ENCODE measurements at regions not wholly inside any gene's neighbourhood (a gene's known extent, or its start where the extent isn't known, plus 50 kb on each side); places are given as distances from the start of the nearest gene placed in this dataset.
"Not testable (repeated sequence)": the region's sequence is repeated elsewhere in the genome, so short reads cannot be mapped to it uniquely, and the experiment has no call there.

DNA sequence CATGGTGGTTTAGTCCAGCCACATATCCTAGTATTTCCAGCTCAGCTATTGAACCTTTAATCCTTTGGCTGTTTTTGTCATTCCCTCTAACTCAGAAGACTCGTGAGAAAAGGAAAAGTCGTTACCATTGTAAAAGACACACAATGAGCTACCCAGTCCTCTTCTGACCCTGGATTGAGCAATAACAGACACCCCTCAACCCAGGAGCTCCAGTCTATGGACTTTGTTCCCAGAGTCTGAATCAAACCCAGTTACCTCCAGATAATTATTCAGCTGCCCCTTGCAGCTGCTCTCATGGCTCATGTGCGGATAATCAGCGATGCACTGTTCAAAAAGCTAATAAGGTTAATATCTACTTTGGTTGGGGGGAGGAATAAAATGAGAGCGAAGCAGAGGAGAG is 402.4 kb downstream of the BTG1 start:
- intact Hi-C loops (cut with DNase I; ENCODE audit: low total_unique reads) = no loop called here
- no peaks in the 10 kb centered on the region for H3K36me3 ChIP-seq
- in situ Hi-C loops (cut with MboI; ENCODE audit: low pct_ligation_motif_present in 1 of 4, low pct_unique_long_range_greater_than_20kb in 1 of 4, low sequenced_read_pairs in 3 of 4) = no loop called here
- H3K9me3 ChIP-seq = no peaks in the 10 kb centered on the region
- DNase-seq = no peak
- no peaks in the 10 kb centered on the region for H3K27me3 ChIP-seq
- no peaks in the 10 kb centered on the region for H3K4me1 ChIP-seq
- no peak overlapping the region for H3K4me3 ChIP-seq
- TF ChIP-seq, protein P1, sequence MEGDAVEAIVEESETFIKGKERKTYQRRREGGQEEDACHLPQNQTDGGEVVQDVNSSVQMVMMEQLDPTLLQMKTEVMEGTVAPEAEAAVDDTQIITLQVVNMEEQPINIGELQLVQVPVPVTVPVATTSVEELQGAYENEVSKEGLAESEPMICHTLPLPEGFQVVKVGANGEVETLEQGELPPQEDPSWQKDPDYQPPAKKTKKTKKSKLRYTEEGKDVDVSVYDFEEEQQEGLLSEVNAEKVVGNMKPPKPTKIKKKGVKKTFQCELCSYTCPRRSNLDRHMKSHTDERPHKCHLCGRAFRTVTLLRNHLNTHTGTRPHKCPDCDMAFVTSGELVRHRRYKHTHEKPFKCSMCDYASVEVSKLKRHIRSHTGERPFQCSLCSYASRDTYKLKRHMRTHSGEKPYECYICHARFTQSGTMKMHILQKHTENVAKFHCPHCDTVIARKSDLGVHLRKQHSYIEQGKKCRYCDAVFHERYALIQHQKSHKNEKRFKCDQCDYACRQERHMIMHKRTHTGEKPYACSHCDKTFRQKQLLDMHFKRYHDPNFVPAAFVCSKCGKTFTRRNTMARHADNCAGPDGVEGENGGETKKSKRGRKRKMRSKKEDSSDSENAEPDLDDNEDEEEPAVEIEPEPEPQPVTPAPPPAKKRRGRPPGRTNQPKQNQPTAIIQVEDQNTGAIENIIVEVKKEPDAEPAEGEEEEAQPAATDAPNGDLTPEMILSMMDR (IDR thresholded peaks at IDR 0.05) = no peak
- no peak for TF ChIP-seq POLR2AphosphoS5 (IDR thresholded peaks at IDR 0.05)
- no peak for TF ChIP-seq POLR2A (IDR thresholded peaks at IDR 0.05)
- TF ChIP-seq EP300 (IDR thresholded peaks at IDR 0.05; ENCODE audit: low read depth) = no peak
- 86 to 91% methylated on average over 4 to 5 of the region's 5 CpGs for WGBS, 2 donors (ENCODE audit: low coverage in 1 of 2)
- no peak overlapping the region for H3K27ac ChIP-seq

DNA sequence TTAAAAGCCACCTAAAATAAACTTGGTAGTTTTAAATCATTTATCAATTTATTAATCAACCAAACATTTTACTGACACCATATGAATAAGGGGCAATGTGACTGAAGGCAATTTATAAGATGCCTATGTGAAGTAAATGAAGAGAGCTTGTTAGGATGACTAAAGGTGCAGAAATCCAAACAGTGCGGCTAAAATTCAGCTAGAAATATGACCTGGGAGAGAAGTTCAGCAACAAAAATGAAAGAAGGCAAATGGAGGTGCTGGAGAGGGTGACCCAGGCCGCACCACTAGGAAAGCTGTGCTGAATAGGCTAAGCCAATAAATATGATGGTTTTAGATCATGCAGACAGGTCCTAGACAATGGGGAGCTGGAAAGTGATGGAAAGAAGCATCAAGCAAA is 403.7 kb downstream of the BTG1 start:
- H3K4me3 ChIP-seq = no peak overlapping the region
- H3K27ac ChIP-seq = no peak overlapping the region
- H3K27me3 ChIP-seq = no peaks in the 10 kb centered on the region
- in situ Hi-C loops (cut with MboI; ENCODE audit: low pct_ligation_motif_present in 1 of 4, low pct_unique_long_range_greater_than_20kb in 1 of 4, low sequenced_read_pairs in 3 of 4) (no loop called here), intact Hi-C loops (cut with DNase I; ENCODE audit: low total_unique reads) (no loop called here)
- H3K9me3 ChIP-seq = no peaks in the 10 kb centered on the region
- DNase-seq = no peak
- WGBS, 2 donors (ENCODE audit: low coverage in 1 of 2) = 70 to 79% methylated on average over 1 to 2 of the region's 2 CpGs
- TF ChIP-seq, protein P1 (IDR thresholded peaks at IDR 0.05) = no peak
- no peak for TF ChIP-seq POLR2AphosphoS5 (IDR thresholded peaks at IDR 0.05)
- TF ChIP-seq POLR2A (IDR thresholded peaks at IDR 0.05) = no peak
- TF ChIP-seq EP300 (IDR thresholded peaks at IDR 0.05; ENCODE audit: low read depth) = no peak
- no peaks in the 10 kb centered on the region for H3K4me1 ChIP-seq
- no peaks in the 10 kb centered on the region for H3K36me3 ChIP-seq

DNA sequence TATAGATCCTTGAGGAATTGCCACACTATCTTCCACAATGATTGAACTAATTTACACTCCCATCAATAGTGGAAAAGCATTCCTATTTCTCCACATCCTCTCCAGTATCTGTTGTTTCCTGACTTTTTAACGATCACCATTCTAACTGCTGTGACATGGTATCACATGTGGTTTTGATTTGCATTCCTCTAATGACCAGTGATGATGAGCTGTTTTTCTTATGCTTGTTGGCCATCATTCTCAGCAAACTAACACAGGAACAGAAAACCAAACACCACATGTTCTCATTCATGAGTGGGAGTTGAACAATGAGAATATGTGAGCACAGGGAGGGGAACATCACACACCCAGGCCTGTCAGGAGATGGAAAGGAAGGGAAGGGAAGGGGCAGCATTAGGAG is 411.8 kb downstream of the BTG1 start:
- H3K4me3 ChIP-seq; H3K9me3 ChIP-seq; H3K4me1 ChIP-seq; intact Hi-C loops (cut with DNase I; ENCODE audit: low total_unique reads); H3K27me3 ChIP-seq; in situ Hi-C loops (cut with MboI; ENCODE audit: low pct_ligation_motif_present in 1 of 4, low pct_unique_long_range_greater_than_20kb in 1 of 4, low sequenced_read_pairs in 3 of 4); DNase-seq; H3K36me3 ChIP-seq; H3K27ac ChIP-seq: not testable (repeated sequence)
- WGBS, 2 donors (ENCODE audit: low coverage in 1 of 2) = 79% methylated on average over 1 of the region's 1 CpG; no CpG with 5 or more reads in 1 of the 2 donors

DNA sequence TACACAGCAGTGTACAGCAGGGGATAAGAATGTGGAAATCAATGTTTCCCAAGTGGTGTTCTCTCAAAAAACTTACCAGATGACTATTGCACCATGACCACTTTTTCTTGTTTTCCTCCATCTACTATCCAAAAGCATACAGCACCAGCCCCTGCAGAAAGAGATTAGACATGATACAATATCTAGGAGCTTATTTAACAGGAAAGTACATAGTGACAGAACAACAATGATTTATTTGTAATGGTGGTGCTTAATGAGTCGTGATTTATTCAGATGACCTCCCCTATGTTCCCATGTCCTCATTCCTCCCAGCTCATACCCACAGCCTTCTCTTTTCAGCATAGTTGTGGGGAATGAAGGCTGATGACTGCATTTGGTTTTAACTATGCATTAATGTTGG is 413.6 kb downstream of the BTG1 start:
- no peaks in the 10 kb centered on the region for H3K36me3 ChIP-seq
- intact Hi-C loops (cut with DNase I; ENCODE audit: low total_unique reads) (no loop called here), in situ Hi-C loops (cut with MboI; ENCODE audit: low pct_ligation_motif_present in 1 of 4, low pct_unique_long_range_greater_than_20kb in 1 of 4, low sequenced_read_pairs in 3 of 4) (no loop called here)
- H3K27me3 ChIP-seq = no peaks in the 10 kb centered on the region
- no peaks in the 10 kb centered on the region for H3K9me3 ChIP-seq
- no peaks in the 10 kb centered on the region for H3K4me1 ChIP-seq
- TF ChIP-seq EP300 (IDR thresholded peaks at IDR 0.05; ENCODE audit: low read depth) = no peak
- no peak overlapping the region for H3K4me3 ChIP-seq
- WGBS, 2 donors (ENCODE audit: low coverage in 1 of 2) = 71 to 90% methylated on average over 1 of the region's 1 CpG
- DNase-seq = no peak
- H3K27ac ChIP-seq = no peak overlapping the region

DNA sequence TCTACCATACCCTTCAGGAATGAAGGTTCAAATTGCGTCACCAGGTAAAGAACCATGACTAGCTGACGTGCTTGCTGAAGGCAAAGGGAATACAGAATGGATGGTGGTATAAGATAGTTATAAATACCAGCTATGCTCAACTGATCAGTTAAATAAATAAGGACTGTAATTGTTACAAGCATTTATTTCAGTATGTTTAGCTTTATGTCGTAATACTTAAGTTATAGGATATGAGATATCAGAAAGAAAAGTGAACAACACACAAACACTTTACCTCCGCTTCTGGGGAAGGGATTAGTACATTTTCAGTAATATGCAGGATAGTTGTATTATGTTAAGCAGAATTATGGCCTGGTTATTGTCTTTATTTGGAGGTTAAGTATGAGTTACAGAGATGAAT is 416.1 kb downstream of the BTG1 start:
- Histone ChIP-seq H3K27ac (no peak overlapping the region), H3K36me3 (no peaks in the 10 kb centered on the region), H3K9me3 (no peaks in the 10 kb centered on the region), H3K4me1 (no peaks in the 10 kb centered on the region), H3K4me3 (no peak overlapping the region), H3K27me3 (no peaks in the 10 kb centered on the region)
- intact Hi-C loops (cut with DNase I; ENCODE audit: low total_unique reads) (no loop called here), in situ Hi-C loops (cut with MboI; ENCODE audit: low pct_ligation_motif_present in 1 of 4, low pct_unique_long_range_greater_than_20kb in 1 of 4, low sequenced_read_pairs in 3 of 4) (no loop called here)
- DNase-seq = no peak
- TF ChIP-seq POLR2AphosphoS5 (IDR thresholded peaks at IDR 0.05) (no peak), EP300 (IDR thresholded peaks at IDR 0.05; ENCODE audit: low read depth) (no peak), POLR2A (IDR thresholded peaks at IDR 0.05) (no peak)
- TF ChIP-seq, protein P1 (IDR thresholded peaks at IDR 0.05) = no peak
- WGBS, 2 donors (ENCODE audit: low coverage in 1 of 2) = 79 to 92% methylated on average over 4 of the region's 4 CpGs
